AG20443 (cell line): ENCODE measurements at regions not wholly inside any gene's neighbourhood (a gene's known extent, or its start where the extent isn't known, plus 50 kb on each side); places are given as distances from the start of the nearest gene placed in this dataset.
"Not testable (repeated sequence)": the region's sequence is repeated elsewhere in the genome, so short reads cannot be mapped to it uniquely, and the experiment has no call there.

Source experiments
- DNase-seq: peaks from one replicate; pipeline ENCODE4 v3.0.0; 2012; ENCODE audit warnings: low spot score, mixed read lengths

- DNase-seq = no peak
These were observed 176.4 kb upstream of the MDFIC2 start for GRCh38 chr3:70488816-70489215.

GRCh38 chr3:70488131-70488530 lies 175.7 kb upstream of the MDFIC2 start:
- peak; percentile 4 for DNase-seq

GRCh38 chr3:70486414-70487017 lies 174.1 kb upstream of the MDFIC2 start:
- no peak for DNase-seq

GRCh38 chr3:70476174-70476573 lies 163.7 kb upstream of the MDFIC2 start:
- no peak for DNase-seq

GRCh38 chr3:70471464-70472342 lies 159.3 kb upstream of the MDFIC2 start:
- peak; percentile 28 for DNase-seq

- no peak for DNase-seq
These were observed 153.7 kb upstream of the MDFIC2 start for GRCh38 chr3:70466096-70466495.

- no peak for DNase-seq
These were observed 152.4 kb upstream of the MDFIC2 start for GRCh38 chr3:70464876-70465275.

GRCh38 chr3:70464465-70464864 lies 152.0 kb upstream of the MDFIC2 start:
- no peak for DNase-seq

GRCh38 chr3:70450220-70450619 lies 137.8 kb upstream of the MDFIC2 start:
- not testable (repeated sequence) for DNase-seq

- not testable (repeated sequence) for DNase-seq
These were observed 123.0 kb upstream of the MDFIC2 start for GRCh38 chr3:70435422-70435821.

- DNase-seq = no peak
These were observed 120.7 kb upstream of the MDFIC2 start for GRCh38 chr3:70433091-70433490.

GRCh38 chr3:70431911-70432310 lies 119.5 kb upstream of the MDFIC2 start:
- DNase-seq = no peak

- DNase-seq = no peak
These were observed 113.6 kb upstream of the MDFIC2 start for GRCh38 chr3:70426071-70426470.

- no peak for DNase-seq
These were observed 109.1 kb upstream of the MDFIC2 start for GRCh38 chr3:70421506-70421905.

- no peak for DNase-seq
These were observed 96.6 kb upstream of the MDFIC2 start for GRCh38 chr3:70409018-70409417.

- no peak for DNase-seq
These were observed 87.8 kb upstream of the MDFIC2 start for GRCh38 chr3:70400194-70400593.

GRCh38 chr3:70393881-70394612 lies 81.6 kb upstream of the MDFIC2 start:
- no peak for DNase-seq

GRCh38 chr3:70392227-70392626 lies 79.8 kb upstream of the MDFIC2 start:
- no peak for DNase-seq

- DNase-seq = no peak
These were observed 75.5 kb upstream of the MDFIC2 start for GRCh38 chr3:70387889-70388288.

GRCh38 chr3:70386846-70387245 lies 74.4 kb upstream of the MDFIC2 start:
- no peak for DNase-seq

- no peak for DNase-seq
These were observed 73.6 kb upstream of the MDFIC2 start for GRCh38 chr3:70386043-70386442.

GRCh38 chr3:70383360-70383831 lies 71.0 kb upstream of the MDFIC2 start:
- no peak for DNase-seq

- no peak for DNase-seq
These were observed 61.7 kb upstream of the MDFIC2 start for GRCh38 chr3:70374179-70374578.
